Adrenal gland (tissue), 5 donors: ENCODE measurements at regions not wholly inside any gene's neighbourhood (a gene's known extent, or its start where the extent isn't known, plus 50 kb on each side); places are given as distances from the start of the nearest gene placed in this dataset.

ENCODE experiments used
- CTCF ChIP-seq, 6 experiments: fragments of 450-650 bp in 4 of 6; fragments of 200-600 bp in 2 of 6; sonication (generic) in 1 of 6; IDR thresholded peaks; 1 replicate in 5 of 6; 2 replicates in 1 of 6; pipeline versions ENCODE4 v1.5.1 to v1.8.0; 2016 to 2021; ENCODE audit warnings: antibody characterized with exemption in 6 of 6, mild to moderate bottlenecking in 2 of 6, moderate library complexity in 1 of 6
- POLR2A ChIP-seq, 2 donors: fragments of 450-650 bp; IDR thresholded peaks; one replicate each; pipeline ENCODE4 v1.6.1; 2017; ENCODE audit warnings: antibody characterized with exemption in 2 of 2, mild to moderate bottlenecking in 2 of 2, moderate library complexity in 1 of 2
- donor health status: DM: no; HTN: no; CAD: no.

- TF ChIP-seq POLR2A (IDR thresholded peaks at IDR 0.05) = no peak
- no peak for TF ChIP-seq CTCF (IDR thresholded peaks at IDR 0.05)
Observed at GRCh38 chr4:77251751-77252150, 94.7 kb downstream of the CCNG2 start.
